ENCODE measurements at regions not wholly inside any gene's neighbourhood (a gene's known extent, or its start where the extent isn't known, plus 50 kb on each side); places are given as distances from the start of the nearest gene placed in this dataset.

DNA sequence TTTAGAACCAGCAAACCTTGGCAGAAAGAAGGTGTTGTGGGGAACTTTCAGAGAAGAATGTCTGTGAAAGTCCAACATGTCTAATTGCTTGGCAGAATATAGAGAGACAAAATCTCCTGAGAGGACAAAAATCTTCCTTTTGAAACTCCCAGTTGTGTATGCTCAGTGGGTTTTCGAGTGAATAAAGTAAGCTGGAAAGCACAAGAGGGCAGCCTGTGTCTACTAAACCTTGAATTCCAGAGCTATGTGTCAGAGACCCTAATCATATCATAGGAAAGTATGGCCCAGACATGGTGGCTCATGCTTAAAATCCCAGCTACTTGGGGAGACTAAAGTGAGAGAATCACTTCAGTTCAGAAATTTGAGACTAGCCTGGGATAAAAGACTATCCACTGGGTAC, 661.2 kb downstream of the SLC16A7 start:
- FAIRE-seq, result no peak

DNA sequence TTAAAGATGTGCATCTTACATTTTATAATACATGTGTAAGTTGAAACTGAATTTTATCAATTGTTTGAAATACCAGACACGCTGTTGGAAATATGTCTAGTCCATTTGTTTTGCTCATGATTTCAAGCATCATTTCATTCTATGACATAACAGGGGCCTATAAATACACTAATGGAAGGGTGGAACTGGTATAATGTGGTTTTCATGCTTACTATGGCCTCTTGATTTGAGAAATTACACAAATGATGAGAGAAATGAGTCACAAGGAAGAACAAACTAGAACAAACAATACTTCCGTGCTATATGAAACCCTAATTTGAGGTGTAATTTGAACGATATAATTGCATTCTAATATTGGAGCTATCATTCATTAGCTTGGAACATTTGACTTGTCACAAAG, 663.4 kb downstream of the SLC16A7 start:
- no peak for FAIRE-seq

DNA sequence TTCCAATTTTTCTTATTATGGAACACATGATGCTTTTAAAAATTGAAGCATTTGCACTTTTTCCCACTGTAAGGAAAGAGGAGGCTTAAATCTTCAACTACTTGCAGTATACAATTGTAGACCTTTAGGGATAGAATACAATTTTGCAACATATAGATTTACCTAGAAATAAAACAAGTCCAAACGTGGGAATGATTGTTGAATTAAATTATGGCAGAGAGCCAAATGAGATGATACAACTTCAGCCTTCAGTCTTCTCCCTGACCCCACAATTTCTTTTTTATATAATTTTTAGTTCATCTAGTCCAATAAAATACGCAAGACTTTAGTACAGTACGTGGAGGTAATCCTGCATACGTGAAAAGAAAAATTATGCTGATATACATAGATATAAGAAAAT, 666.5 kb downstream of the SLC16A7 start:
- no peak for FAIRE-seq

DNA sequence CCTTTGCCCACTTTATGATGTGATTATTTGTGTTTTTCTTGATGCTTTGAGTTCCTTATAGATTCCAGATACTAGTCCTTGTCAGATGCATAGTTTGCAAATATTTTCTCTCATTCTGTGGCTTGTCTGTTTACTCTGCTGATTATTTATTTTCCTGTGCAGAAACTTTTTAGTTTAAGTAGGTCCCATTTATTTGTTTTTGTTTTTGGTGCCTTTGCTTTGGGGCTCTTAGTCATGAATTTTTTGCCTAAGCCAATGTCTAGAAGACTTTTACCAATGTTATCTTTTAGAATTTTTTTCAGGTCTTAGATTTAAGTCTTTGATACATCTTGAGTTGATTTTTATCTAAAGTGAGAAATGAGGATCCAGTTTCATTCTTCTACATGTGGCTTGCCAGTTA, 667.3 kb downstream of the SLC16A7 start:
- FAIRE-seq, result no peak

DNA sequence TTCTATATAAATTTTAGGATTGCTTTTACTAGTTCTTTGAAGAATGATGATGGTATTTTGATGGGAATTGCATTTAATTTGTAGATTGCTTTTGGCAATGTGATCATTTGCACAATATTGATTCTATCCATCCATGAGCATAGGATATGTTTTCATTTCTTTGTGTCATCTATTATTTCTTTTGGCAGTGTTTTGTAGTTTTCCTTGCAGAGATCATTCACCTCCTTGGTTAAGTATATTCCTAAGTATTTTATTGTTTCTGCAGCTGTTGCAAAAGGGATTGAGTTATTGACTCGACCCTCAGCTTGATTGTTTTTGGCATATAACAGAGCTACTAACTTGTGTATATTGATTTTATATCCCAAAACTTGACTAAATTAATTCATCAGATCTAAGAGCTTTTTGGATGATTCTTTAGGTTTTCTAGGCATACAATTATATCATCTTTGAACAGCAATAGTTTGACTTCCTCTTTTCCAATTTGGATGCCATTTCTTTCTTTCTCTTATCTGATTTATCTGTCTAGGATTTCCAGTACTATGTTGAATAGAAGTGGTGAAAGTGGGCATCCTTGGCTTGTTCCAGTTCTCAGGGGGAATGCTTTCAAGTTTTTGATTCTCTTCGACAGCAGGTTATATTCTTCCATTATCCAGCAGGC, 668.1 kb downstream of the SLC16A7 start:
- no peak for FAIRE-seq

DNA sequence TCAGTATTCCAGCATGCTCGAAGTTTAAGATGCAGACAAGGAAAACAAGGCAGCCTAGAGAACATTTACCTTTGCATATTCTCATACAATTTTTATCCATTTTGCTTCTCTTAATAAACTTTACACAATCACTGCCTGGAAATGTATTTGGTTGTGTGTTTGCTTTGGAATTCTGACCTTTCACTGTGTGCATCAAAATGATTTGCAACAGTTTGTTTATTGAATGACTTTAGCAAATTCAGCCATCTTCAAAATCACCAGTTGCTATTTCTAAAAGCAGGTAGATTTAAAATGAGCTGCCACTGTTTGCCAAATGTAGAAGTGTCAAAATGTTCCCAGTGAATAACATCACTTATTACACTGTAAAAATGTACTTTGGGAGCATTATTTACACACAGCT, 669.9 kb downstream of the SLC16A7 start:
- no peak for FAIRE-seq

DNA sequence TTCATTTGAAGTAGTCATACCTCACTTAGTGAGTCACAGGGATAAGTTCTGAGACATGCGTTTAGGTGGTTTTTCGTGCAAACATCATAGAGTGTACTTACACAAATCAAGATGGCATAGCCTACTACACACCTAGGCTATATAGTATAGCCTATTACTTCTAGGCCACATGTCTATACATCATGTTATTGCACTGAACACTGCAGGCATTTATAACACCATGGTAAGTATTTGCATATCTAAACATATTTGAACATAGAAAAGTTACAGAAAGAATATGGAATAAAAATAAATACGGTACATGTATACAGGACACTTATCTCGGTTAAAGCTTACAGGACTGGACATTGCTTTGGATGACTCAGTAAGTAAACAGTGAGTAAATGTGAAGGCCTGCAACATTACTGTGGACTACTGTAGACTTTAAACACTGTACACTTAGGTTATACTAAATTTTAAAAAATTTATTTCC, 670.6 kb downstream of the SLC16A7 start:
- FAIRE-seq, result no peak

DNA sequence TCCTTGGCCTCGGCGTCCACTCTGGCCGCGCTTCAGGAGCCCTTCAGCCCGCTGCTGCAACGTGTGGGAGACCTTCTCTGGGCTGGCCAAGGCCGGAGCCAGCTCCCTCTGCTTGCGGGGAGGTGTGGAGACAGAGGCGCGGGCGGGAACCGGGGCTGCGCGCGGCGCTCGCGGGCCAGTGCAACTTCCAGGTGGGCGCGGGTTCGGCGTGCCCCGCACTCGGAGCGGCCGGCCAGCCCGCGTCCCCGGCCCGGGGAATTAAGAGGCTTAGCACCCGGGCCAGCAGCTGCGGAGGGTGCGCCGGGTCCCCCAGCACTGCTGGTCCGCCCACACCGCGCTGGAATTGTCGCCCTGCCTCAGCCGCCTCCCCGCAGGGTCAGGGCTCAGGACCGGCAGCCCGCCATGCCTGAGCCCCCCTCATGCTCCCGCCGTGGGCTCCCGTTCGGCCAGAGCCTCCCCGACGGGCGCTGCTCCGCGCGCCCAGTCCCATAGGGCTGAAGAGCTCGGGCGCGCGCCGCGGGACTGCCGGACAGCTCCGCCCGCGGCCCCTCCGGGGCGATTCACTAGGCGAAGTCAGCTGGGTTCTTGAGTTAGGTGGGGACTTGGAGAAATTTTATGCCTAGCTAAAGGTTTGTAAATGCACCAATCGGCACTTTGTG, 673.9 kb downstream of the SLC16A7 start:
- FAIRE-seq, result no peak

DNA sequence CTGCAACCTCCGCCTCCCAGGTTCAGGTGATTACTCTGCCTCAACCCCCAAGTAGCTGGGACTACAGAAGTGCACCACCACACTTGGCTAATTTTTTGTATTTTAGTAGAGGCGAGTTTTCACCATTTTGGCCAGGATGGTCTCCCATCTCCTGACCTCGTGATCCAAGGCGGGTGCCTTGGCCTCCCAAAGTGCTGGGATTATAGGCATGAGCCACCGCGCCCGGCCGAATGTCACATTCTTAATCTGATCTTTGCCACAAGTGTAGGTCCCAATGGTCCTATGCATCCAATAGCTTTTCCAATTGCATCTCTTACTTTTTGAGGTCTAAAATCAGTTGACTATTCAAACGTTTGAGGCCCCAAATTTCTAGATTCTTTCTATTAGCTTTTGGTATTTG, 676.0 kb downstream of the SLC16A7 start:
- no peak for FAIRE-seq

DNA sequence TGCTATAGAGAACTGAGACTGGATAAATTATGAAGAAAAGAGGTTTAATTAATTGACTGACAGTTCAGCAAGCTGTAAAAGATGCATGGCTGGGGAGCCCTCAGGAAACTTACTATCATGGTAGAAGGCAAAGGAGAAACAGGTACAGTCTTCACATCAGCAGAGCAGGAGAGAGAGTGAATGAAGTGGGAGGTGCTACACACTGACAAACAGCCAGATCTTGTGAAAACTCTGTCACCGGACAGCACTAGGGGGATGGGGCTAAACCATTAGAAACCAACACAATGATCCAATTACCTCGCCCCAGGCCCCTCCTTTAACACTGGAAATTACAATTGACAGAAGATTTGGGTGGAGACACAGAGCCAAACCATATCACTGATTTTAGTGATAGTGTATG, 682.4 kb downstream of the SLC16A7 start:
- FAIRE-seq, result no peak

DNA sequence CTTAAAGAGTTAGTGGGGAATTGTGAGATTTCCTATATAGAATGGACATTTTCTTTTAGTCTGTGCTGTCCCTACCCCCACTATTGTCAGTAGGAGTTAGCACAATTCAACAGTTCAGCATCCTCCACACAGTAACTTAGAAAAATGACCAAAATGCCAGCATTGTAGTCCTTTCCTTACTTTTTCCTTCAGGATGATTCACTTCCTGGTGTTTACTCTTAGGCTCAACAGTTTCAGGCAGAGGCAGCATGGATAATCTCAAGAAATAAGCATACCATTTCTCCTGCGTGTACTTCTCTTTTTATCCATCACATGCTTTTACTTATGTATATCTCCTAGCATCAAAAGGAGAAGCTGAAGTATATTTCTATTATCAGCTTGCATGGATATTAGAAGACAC, 683.4 kb downstream of the SLC16A7 start:
- FAIRE-seq, result no peak

DNA sequence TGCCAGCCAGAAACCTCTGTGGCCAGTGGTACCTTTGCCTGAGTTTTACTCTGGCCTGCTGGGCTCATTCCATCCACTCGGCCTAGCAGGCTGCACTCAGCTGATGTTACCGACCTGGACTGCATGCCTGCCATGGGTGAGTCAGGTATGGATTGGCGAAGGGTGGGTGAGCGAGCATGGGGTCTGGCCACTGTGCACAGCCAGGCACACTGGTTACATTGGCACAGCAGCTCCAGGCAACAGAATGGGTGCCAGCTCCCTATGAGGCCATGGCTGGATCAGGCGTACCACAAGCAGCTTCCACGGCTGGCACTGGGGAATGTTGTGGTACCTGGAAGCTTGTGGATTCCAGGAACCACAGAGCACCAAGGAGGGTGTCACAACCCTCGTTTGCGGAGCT, 685.7 kb downstream of the SLC16A7 start:
- no peak for FAIRE-seq

DNA sequence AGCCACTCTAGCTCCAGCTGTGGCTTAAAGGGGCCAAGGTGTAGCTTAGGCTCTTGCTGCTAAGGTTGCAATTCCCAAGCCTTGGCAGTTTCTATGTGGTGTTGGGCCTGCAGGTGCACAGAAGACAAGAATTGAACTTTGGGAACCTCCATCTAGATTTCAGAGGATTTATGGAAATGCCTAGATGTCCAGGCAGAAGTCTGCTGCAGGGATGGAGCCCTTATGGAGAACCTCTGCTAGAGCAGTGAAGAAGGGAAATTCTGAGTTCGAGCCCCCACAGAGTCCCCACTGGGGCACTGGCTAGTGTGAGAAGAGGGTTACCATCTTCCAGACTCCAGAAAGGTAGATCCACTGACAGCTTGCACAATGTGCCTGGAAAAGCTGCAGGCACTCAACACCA, 694.7 kb downstream of the SLC16A7 start:
- no peak for FAIRE-seq

DNA sequence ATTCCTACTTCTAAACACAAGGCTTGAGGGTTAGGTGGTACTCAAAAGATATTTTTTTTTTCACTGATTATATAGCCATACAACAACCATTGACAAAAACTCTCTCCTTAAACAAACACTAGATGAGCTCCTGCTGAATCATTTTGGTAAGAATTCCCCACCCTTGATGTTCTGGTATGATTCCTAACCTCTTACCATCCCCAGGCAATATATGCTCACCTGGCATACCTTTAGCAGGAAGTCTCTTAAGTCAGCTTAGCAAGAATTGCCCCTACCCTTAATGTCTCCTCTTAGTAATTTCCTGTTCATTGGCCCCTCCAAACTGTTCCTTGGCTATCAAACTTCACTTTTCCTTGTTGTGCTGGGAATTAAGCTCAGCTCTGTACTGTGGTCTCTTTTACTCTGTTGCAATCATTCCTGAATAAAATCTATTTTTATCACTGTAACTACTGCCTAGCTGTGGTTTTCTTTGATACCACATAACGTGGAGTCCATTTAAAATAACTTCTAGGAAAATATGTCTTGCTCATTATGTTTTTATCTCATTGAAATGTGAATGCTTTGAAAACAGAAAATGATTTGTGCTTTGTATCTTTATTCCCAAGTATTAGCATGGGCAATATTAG, 712.6 kb downstream of the SLC16A7 start:
- FAIRE-seq, result no peak

DNA sequence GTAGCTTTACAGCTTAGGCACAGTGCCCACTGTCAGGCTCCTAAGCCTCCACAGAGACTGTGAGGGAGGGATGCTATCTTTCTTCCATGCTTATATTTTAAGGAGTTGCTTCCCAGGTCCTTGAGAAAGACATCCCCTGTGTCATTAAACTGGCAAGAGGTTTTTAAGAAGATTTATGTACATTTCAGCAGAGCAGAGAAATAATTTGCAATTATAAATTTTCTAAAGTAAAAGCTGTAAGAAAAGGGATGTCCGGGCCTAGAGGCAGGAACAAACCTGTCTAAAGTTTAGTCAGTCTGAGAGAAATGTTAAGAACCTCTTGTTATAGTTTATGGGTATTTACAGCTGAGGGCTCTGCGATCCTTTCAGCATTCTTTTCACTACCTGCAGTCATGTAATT, 716.1 kb downstream of the SLC16A7 start:
- FAIRE-seq, result no peak

DNA sequence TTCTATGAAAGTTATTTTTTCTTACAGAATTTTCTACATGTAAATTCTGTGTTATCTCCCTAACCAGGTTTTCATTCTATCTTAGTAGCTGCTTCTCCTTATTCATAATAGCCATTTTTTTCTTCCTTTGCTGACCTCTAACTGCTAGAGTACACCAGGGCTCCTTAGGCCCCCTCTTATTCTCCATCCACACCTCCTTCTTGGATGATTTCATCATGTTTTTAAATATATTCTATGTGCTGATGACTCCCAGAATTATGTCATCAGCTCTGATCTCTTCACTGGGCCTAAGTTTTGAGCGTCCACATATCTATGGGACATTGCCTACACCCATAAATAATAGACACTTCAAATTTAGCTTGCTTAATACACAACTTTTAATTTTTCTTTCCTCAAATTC, 721.5 kb downstream of the SLC16A7 start:
- no peak for FAIRE-seq

DNA sequence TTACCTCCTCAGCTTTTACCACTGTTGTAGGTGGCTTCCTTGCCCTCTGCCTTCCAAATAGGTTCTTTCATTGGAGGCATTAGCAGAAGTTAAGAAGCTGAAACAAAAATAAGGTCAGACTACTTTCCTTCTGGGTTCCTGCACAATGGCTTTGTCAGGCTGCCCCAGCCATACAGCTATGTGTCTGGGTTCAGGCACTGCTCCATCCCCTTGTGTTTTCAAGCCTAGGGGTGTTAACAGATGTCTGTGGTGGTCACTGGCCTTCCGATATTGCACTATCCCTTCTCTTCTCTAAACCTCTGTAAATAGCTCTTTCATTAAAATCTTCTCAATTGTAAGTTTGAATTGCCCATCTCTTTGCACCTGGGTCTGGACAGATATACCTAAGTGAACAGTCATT, 728.9 kb downstream of the SLC16A7 start:
- FAIRE-seq, result no peak

DNA sequence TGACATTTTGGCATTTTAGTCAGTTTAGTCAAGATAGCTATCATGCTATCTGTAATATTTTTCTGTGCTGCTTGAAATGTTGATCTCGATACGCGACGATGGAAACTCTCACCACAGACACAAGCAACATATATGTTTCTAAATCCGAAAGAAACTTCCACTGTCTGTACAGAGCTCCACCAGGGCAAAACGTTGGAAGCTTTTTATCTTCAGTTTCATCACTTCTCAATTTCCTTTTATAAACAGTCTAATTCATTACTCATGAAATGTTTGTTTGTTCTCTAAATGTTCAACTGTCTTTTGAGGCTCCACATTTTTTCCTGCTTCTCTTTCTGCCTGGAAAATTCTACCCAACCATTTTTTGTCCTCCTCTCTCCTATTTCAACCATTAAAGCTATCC, 737.6 kb downstream of the SLC16A7 start:
- no peak for FAIRE-seq

DNA sequence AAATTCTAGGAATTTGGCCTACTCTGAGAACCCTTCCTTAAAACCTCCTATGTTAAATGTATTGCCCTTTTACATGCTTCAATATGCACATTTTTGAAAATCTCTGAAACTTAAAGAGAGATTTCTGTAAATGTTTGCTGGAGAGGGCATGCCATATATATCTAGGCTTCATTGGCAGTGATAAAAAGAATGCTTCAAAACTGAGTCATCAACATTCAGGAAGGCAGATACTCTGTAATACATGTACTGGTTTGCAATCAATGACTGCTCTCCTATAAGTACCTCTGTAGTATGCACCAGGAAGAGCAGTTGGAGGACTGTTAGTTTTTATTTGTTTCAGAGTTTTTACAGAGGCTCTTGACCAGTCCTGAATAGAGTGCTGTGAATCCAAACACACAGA, 739.9 kb downstream of the SLC16A7 start:
- no peak for FAIRE-seq

DNA sequence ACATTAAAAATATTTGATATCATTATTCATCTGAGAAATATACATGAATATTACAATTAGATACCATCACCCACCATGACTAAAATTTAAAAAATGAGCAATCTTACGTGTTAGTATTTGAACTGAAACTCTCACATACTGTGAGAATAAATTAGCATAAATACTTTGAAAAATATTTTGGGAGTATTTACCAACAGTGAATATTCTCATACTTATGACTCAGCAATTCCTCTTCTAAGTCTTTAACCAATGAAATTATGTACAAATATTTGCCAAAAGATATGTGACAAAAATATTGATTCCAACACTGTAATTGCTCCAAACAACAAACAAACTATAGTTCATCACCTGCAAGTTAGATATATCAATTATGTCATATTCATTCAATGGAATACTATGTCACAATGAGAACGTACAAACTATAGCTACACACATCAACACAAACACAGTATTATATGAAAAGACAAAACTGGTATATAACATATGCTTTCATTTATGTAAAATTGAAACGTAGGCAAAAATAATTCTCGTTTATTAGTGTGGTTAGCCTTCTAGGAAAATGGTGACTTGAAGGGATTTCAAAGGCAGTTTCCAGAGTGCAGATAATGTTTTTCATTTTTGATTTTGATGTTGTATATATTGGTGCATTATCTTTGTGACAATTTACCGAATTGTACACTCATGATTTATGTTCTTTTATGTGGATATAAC, 742.2 kb downstream of the SLC16A7 start:
- no peak for FAIRE-seq

DNA sequence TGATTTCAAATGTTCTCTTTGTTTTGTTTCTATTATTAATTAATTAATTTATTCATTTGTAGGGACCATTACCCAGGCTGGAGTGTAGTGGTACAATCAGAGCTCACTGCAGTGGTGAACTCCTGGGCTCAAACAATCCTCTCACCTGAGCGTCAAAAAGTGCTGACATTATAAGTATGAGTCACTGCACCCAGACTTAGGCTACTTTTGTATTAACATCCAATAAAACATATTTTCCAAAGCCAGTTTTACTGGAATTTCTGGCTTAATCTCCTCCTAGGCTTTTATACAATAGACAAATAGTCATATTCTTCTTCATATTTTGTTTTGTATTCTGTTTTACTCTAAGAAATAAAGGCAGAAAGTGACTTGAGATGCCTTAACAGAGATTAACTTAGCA, 749.6 kb downstream of the SLC16A7 start:
- FAIRE-seq, result no peak

DNA sequence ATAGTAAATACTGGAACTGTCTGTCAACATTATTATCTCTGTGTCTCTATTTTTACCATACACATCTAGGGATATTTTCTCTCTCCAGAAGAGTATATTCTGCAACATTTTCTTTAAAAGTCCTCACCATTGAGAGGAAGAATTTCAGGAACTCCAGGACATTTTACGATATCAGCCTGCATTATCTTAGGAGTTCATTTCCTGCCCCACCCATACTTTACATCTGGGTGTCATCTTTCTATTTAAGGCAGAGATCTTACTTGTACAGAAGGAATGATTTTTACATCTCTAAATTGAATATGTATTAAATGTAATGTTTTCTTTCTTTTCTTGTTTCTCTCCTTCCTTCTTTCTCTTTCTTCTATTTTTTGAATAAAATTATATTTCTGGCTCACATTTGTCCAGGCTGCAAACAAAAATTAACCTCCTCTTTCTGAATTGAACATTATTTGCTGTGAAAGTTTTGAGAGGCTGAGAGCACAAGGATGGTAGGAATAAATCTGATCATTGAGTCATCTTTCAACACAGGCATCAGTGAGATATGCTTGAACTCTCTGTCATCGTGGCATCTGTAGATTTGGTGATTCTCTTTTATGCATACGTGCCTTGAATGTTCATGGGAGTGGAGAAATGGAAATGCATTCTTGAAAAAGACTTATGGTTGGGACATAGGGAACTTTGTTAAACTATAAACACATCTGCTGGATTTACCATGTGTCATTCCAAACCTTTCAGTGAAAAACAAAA, 753.6 kb downstream of the SLC16A7 start:
- FAIRE-seq, result no peak

DNA sequence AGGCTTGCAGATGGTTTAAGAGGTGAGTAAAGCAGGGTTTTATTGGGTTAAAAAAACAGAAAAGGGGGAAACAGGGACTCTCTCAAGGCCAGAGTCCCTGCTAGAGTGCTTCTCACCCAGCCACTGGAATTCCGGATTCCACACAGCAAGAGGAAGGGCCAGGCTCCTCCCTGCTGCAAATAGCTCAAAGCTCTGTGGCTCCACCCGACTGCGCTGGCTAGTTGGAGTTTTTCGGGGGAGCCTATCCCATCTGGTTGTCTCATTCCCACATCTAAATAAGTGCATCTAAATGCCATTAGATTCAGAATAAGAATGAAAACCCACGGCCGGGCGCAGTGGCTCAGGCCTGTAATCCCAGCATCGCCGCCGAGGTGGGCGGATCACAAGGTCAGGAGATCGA, 791.5 kb downstream of the SLC16A7 start:
- no peak for FAIRE-seq

All from TTC549 (cell line).